Lower lobe of right lung (tissue), 2 donors: ENCODE measurements at regions not wholly inside any gene's neighbourhood (a gene's known extent, or its start where the extent isn't known, plus 50 kb on each side); places are given as distances from the start of the nearest gene placed in this dataset.

ENCODE experiments used
- ATAC-seq, 2 donors: fragments of 200-7000 bp; cut with Tn5 transposase; one replicate each; pipeline ENCODE4 v1.9.1; 2020 to 2022; ENCODE audit warnings: mild to moderate bottlenecking in 2 of 2, moderate library complexity in 2 of 2
- DNase-seq: peaks from one replicate; pipeline ENCODE4 v3.0.0-alpha.2; 2020
- H3K27ac ChIP-seq: fragments of 200-600 bp; one replicate; pipeline ENCODE4 v1.8.0; 2022
- H3K27me3 ChIP-seq: fragments of 200-600 bp; one replicate; pipeline ENCODE4 v1.8.0; 2022; ENCODE audit warnings: low read depth
- H3K36me3 ChIP-seq: fragments of 200-600 bp; one replicate; pipeline ENCODE4 v1.8.0; 2022; ENCODE audit warnings: mild to moderate bottlenecking
- H3K4me1 ChIP-seq: fragments of 200-600 bp; one replicate; pipeline ENCODE4 v1.8.0; 2022
- H3K4me3 ChIP-seq: fragments of 200-600 bp; one replicate; pipeline ENCODE4 v1.8.0; 2022; ENCODE audit warnings: mild to moderate bottlenecking
- H3K9me3 ChIP-seq: fragments of 200-600 bp; one replicate; pipeline ENCODE4 v1.8.0; 2022
- CTCF ChIP-seq: fragments of 200-600 bp; IDR thresholded peaks from one replicate; pipeline ENCODE4 v1.8.0; 2022; ENCODE audit warnings: antibody characterized with exemption, mild to moderate bottlenecking
- intact Hi-C: fragments of 100-400 bp; cut with DNase I; formaldehyde crosslinking; loops from one replicate; pipeline ENCODE4 v1.11.0; 2022
- donor health status: DM: no; HTN: yes; CAD: no; lungs with severe emphysema.

- H3K9me3 ChIP-seq, result no peaks in the 10 kb centered on the region
- H3K36me3 ChIP-seq, result no peaks in the 10 kb centered on the region
- peaks cover 5% of the 10 kb centered on the region for H3K4me1 ChIP-seq
- no peak overlapping the region for H3K27ac ChIP-seq
- DNase-seq (no peak), ATAC-seq (no peak)
- intact Hi-C loops, result no loop called here
- no peak overlapping the region for H3K4me3 ChIP-seq
- TF ChIP-seq CTCF, result no peak
- no peaks in the 10 kb centered on the region for H3K27me3 ChIP-seq
Observed at GRCh38 chr1:113219828-113220227, 146.8 kb downstream of the LRIG2 start.

GRCh38 chr1:113223040-113223439 is 150.0 kb downstream of the LRIG2 start:
- Histone ChIP-seq H3K27ac (no peak overlapping the region), H3K9me3 (no peaks in the 10 kb centered on the region), H3K36me3 (no peaks in the 10 kb centered on the region), H3K4me1 (peaks cover 3% of the 10 kb centered on the region), H3K27me3 (no peaks in the 10 kb centered on the region), H3K4me3 (no peak overlapping the region)
- ATAC-seq (no peak), DNase-seq (no peak)
- intact Hi-C loops, result no loop called here
- no peak for TF ChIP-seq CTCF

- Histone ChIP-seq H3K27me3 (no peaks in the 10 kb centered on the region), H3K9me3 (no peaks in the 10 kb centered on the region), H3K27ac (no peak overlapping the region), H3K36me3 (no peaks in the 10 kb centered on the region), H3K4me1 (no peaks in the 10 kb centered on the region), H3K4me3 (no peak overlapping the region)
- DNase-seq (no peak), ATAC-seq (peak; percentile 59 to 79)
- intact Hi-C loops, result no loop called here
- no peak for TF ChIP-seq CTCF
Observed at GRCh38 chr1:113223546-113223945, 150.5 kb downstream of the LRIG2 start.

GRCh38 chr1:113226148-113226547 is 153.2 kb downstream of the LRIG2 start:
- TF ChIP-seq CTCF, result no peak
- H3K9me3 ChIP-seq, result no peaks in the 10 kb centered on the region
- no peak for DNase-seq
- ATAC-seq, result no peak
- H3K27ac ChIP-seq, result no peak overlapping the region
- H3K27me3 ChIP-seq, result no peaks in the 10 kb centered on the region
- intact Hi-C loops, result no loop called here
- no peak overlapping the region for H3K4me3 ChIP-seq
- H3K36me3 ChIP-seq, result no peaks in the 10 kb centered on the region
- no peaks in the 10 kb centered on the region for H3K4me1 ChIP-seq

- ATAC-seq (no peak), DNase-seq (no peak)
- intact Hi-C loops, result no loop called here
Observed at GRCh38 chr1:113231866-113232265, 158.4 kb upstream of the MAGI3 start.

More at GRCh38 chr1:113231866-113232265, 158.4 kb upstream of the MAGI3 start:
- H3K9me3 ChIP-seq, result no peaks in the 10 kb centered on the region
- no peak overlapping the region for H3K4me3 ChIP-seq
- no peak overlapping the region for H3K27ac ChIP-seq
- TF ChIP-seq CTCF, result no peak
- no peaks in the 10 kb centered on the region for H3K4me1 ChIP-seq
- no peaks in the 10 kb centered on the region for H3K36me3 ChIP-seq
- no peaks in the 10 kb centered on the region for H3K27me3 ChIP-seq
